ENCODE measurements at regions not wholly inside any gene's neighbourhood (a gene's known extent, or its start where the extent isn't known, plus 50 kb on each side); places are given as distances from the start of the nearest gene placed in this dataset.
"Not testable (repeated sequence)": the region's sequence is repeated elsewhere in the genome, so short reads cannot be mapped to it uniquely, and the experiment has no call there.

DNA sequence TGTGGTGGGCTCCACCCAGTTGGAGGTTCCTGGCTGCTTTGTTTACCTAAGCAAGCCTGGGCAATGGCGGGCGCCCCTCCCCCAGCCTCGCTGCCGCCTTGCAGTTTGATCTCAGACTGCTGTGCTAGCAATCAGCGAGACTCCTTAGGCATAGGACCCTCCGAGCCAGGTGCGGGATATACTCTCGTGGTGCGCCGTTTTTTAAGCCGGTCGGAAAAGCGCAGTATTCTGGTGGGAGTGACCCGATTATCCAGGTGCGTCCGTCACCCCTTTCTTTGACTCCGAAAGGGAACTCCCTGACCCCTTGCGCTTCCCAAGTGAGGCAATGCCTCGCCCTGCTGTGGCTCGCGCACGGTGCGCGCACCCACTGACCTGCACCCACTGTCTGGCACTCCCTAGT lies 1719.9 kb downstream of the BRINP3 start:
- not testable (repeated sequence) for H3K4me3 ChIP-seq (ENCODE audit: low read depth, low read length, poor library complexity, severe bottlenecking); H3K9ac ChIP-seq (ENCODE audit: low read length)

DNA sequence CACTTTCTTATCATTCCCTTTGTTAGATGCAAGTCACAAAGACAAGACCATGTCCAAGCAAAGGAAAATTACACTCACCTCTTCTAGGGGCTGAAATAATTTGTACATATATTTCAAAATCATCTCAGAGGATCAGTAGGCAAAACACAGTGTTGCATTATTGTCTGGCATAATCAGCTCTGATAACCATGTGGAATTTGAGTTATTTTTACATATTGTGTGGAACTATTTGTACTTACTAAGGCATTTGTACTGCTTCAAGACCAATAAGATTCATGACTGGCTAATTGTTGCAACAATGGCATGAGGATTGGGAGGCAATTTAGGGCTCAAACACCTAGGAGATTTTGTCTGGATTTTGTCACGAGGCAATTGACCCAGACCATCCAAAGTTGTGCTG lies 1716.4 kb downstream of the BRINP3 start:
- Histone ChIP-seq H3K27me3 (ENCODE audit: insufficient read depth, low read length) (no peaks in the 10 kb centered on the region), H3F3A (ENCODE audit: insufficient read depth, low read length) (no peaks in the 10 kb centered on the region), H3K36me3 (ENCODE audit: insufficient read depth, low read length) (no peaks in the 10 kb centered on the region), H3K9ac (ENCODE audit: low read length) (no peak overlapping the region), H3K4me3 (ENCODE audit: low read depth, low read length, poor library complexity, severe bottlenecking) (no peak overlapping the region), H3K4me1 (ENCODE audit: insufficient read depth, low read length, severe bottlenecking) (no peaks in the 10 kb centered on the region), H3K9me2 (ENCODE audit: low read depth, low read length) (no peaks in the 10 kb centered on the region), H3K9me3 (ENCODE audit: low read length) (no peaks in the 10 kb centered on the region), H3K4me2 (ENCODE audit: low read length) (no peak overlapping the region), H2AFZ (ENCODE audit: low read length) (no peak overlapping the region), H4K20me1 (ENCODE audit: insufficient read depth, low read length) (no peaks in the 10 kb centered on the region), H3K79me2 (ENCODE audit: insufficient read depth, low read length) (no peaks in the 10 kb centered on the region), H3K27ac (ENCODE audit: low read depth, low read length, poor library complexity, severe bottlenecking) (no peak overlapping the region)
- TF ChIP-seq, protein P1, sequence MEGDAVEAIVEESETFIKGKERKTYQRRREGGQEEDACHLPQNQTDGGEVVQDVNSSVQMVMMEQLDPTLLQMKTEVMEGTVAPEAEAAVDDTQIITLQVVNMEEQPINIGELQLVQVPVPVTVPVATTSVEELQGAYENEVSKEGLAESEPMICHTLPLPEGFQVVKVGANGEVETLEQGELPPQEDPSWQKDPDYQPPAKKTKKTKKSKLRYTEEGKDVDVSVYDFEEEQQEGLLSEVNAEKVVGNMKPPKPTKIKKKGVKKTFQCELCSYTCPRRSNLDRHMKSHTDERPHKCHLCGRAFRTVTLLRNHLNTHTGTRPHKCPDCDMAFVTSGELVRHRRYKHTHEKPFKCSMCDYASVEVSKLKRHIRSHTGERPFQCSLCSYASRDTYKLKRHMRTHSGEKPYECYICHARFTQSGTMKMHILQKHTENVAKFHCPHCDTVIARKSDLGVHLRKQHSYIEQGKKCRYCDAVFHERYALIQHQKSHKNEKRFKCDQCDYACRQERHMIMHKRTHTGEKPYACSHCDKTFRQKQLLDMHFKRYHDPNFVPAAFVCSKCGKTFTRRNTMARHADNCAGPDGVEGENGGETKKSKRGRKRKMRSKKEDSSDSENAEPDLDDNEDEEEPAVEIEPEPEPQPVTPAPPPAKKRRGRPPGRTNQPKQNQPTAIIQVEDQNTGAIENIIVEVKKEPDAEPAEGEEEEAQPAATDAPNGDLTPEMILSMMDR (IDR thresholded peaks at IDR 0.05; ENCODE audit: low read length) = no peak
- TF ChIP-seq EZH2 (IDR thresholded peaks at IDR 0.05; ENCODE audit: borderline replicate concordance, low read length) = no peak

More for the DNA sequence above, 1719.9 kb downstream of the BRINP3 start:
- H3F3A ChIP-seq (ENCODE audit: insufficient read depth, low read length); H3K27me3 ChIP-seq (ENCODE audit: insufficient read depth, low read length); H3K4me2 ChIP-seq (ENCODE audit: low read length); H3K4me1 ChIP-seq (ENCODE audit: insufficient read depth, low read length, severe bottlenecking); H4K20me1 ChIP-seq (ENCODE audit: insufficient read depth, low read length); H3K27ac ChIP-seq (ENCODE audit: low read depth, low read length, poor library complexity, severe bottlenecking); H2AFZ ChIP-seq (ENCODE audit: low read length); H3K79me2 ChIP-seq (ENCODE audit: insufficient read depth, low read length); H3K9me3 ChIP-seq (ENCODE audit: low read length); H3K36me3 ChIP-seq (ENCODE audit: insufficient read depth, low read length); H3K9me2 ChIP-seq (ENCODE audit: low read depth, low read length): not testable (repeated sequence)

DNA sequence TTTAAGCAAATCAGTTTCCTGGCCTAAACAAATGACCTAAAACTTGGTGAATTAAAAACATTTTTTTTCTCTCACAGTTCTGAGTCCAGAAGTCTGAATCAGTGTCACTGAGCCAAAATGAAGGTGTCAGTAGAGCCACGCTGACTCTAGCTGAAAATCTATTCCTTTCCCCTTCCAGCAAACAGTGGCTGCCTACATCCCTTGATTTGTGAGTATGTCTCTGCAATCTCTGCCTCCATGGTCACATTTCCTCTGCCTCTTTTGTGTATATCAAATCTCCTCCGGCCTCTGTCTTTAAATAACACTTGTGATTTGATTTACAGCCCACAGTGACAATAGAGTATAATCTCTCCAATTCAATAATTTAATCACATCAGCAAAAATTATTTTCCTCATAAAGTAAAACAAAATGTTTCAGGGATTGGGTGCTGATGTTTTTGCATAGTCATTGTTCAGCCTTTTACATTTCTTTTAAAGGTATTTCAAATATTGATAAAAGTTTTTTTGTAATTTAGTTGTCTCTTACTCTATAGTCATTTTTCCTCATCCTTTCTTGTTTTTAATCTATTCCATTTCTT lies 1715.4 kb downstream of the BRINP3 start:
- no peaks in the 10 kb centered on the region for H3K9me2 ChIP-seq (ENCODE audit: low read depth, low read length)

DNA sequence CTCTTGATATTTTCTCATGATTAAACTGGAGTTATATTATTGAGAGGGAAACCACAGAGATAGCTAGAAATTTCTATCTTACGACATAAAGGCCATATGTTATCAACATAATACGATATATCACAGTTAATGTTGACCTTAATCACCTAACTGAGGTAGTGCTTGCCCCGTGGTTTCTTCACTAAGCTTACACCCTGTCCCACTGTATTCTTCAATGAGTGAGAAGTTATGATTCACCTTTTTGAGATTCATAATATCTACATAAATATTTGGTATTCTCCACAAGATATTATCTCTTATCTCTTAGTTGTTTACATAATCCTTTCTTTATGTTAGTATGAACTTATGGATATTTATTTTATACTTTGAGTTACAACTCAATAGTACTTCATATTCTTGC lies 1714.1 kb downstream of the BRINP3 start:
- no peak for TF ChIP-seq EZH2 (IDR thresholded peaks at IDR 0.05; ENCODE audit: borderline replicate concordance, low read length)
- TF ChIP-seq, protein P1 (IDR thresholded peaks at IDR 0.05; ENCODE audit: low read length) = no peak
- Histone ChIP-seq H4K20me1 (ENCODE audit: insufficient read depth, low read length) (no peaks in the 10 kb centered on the region), H3K9ac (ENCODE audit: low read length) (no peak overlapping the region), H3K4me1 (ENCODE audit: insufficient read depth, low read length, severe bottlenecking) (no peaks in the 10 kb centered on the region), H3K4me3 (ENCODE audit: low read depth, low read length, poor library complexity, severe bottlenecking) (no peak overlapping the region), H3K27ac (ENCODE audit: low read depth, low read length, poor library complexity, severe bottlenecking) (no peak overlapping the region), H3K79me2 (ENCODE audit: insufficient read depth, low read length) (no peaks in the 10 kb centered on the region), H2AFZ (ENCODE audit: low read length) (no peak overlapping the region), H3K4me2 (ENCODE audit: low read length) (no peak overlapping the region), H3K9me3 (ENCODE audit: low read length) (no peaks in the 10 kb centered on the region), H3F3A (ENCODE audit: insufficient read depth, low read length) (no peaks in the 10 kb centered on the region), H3K27me3 (ENCODE audit: insufficient read depth, low read length) (no peaks in the 10 kb centered on the region), H3K36me3 (ENCODE audit: insufficient read depth, low read length) (no peaks in the 10 kb centered on the region), H3K9me2 (ENCODE audit: low read depth, low read length) (no peaks in the 10 kb centered on the region)

More for the DNA sequence above, 1715.4 kb downstream of the BRINP3 start:
- H3K4me1 ChIP-seq (ENCODE audit: insufficient read depth, low read length, severe bottlenecking) = no peaks in the 10 kb centered on the region
- no peaks in the 10 kb centered on the region for H3K79me2 ChIP-seq (ENCODE audit: insufficient read depth, low read length)
- no peak overlapping the region for H3K9ac ChIP-seq (ENCODE audit: low read length)
- TF ChIP-seq EZH2 (IDR thresholded peaks at IDR 0.05; ENCODE audit: borderline replicate concordance, low read length) = no peak
- TF ChIP-seq, protein P1 (IDR thresholded peaks at IDR 0.05; ENCODE audit: low read length) = no peak
- H3K9me3 ChIP-seq (ENCODE audit: low read length) = no peaks in the 10 kb centered on the region
- no peaks in the 10 kb centered on the region for H3K36me3 ChIP-seq (ENCODE audit: insufficient read depth, low read length)
- no peaks in the 10 kb centered on the region for H3F3A ChIP-seq (ENCODE audit: insufficient read depth, low read length)
- H3K4me3 ChIP-seq (ENCODE audit: low read depth, low read length, poor library complexity, severe bottlenecking) = no peak overlapping the region
- H4K20me1 ChIP-seq (ENCODE audit: insufficient read depth, low read length) = no peaks in the 10 kb centered on the region
- no peak overlapping the region for H2AFZ ChIP-seq (ENCODE audit: low read length)
- H3K4me2 ChIP-seq (ENCODE audit: low read length) = no peak overlapping the region
- no peaks in the 10 kb centered on the region for H3K27me3 ChIP-seq (ENCODE audit: insufficient read depth, low read length)
- no peak overlapping the region for H3K27ac ChIP-seq (ENCODE audit: low read depth, low read length, poor library complexity, severe bottlenecking)
